Coronary artery (tissue), 2 donors: ENCODE measurements at regions not wholly inside any gene's neighbourhood (a gene's known extent, or its start where the extent isn't known, plus 50 kb on each side); places are given as distances from the start of the nearest gene placed in this dataset.

Source experiments
- DNase-seq: peaks from one replicate; pipeline ENCODE4 v3.0.0-alpha.2; 2017; ENCODE audit warnings: low spot score
- H3K27ac ChIP-seq, 2 donors: fragments of 200-600 bp; sonication (generic); one replicate each; pipeline ENCODE4 v1.5.1; 2016 to 2019
- H3K4me3 ChIP-seq: fragments of 200-600 bp; sonication (generic); 2 replicates; pipeline ENCODE4 v1.5.1; 2016; ENCODE audit warnings: mild to moderate bottlenecking, moderate library complexity
- CTCF ChIP-seq: fragments of 200-600 bp; sonication (generic); IDR thresholded peaks from one replicate; pipeline ENCODE4 v1.5.1; 2019; ENCODE audit warnings: antibody characterized with exemption

GRCh38 chr6:153251326-153251725, 120.2 kb upstream of the RGS17 start:
- Histone ChIP-seq H3K27ac (no peak overlapping the region), H3K4me3 (no peak overlapping the region)
- TF ChIP-seq CTCF, result no peak
- DNase-seq, result no peak

GRCh38 chr6:153237670-153238069, 106.6 kb upstream of the RGS17 start:
- Histone ChIP-seq H3K4me3 (no peak overlapping the region), H3K27ac (no peak overlapping the region)
- no peak for DNase-seq
- TF ChIP-seq CTCF, result no peak

- peak; percentile 69 for TF ChIP-seq CTCF
- no peak overlapping the region for H3K27ac ChIP-seq
- no peak for DNase-seq
- no peak overlapping the region for H3K4me3 ChIP-seq
Measured at GRCh38 chr6:153231048-153231646, 100.1 kb upstream of the RGS17 start.

GRCh38 chr6:153218184-153218792, 87.2 kb upstream of the RGS17 start:
- no peak for TF ChIP-seq CTCF
- DNase-seq, result no peak
- H3K27ac ChIP-seq, result no peak overlapping the region
- H3K4me3 ChIP-seq, result no peak overlapping the region

GRCh38 chr6:153216789-153217188, 85.7 kb upstream of the RGS17 start:
- no peak overlapping the region for H3K4me3 ChIP-seq
- no peak overlapping the region for H3K27ac ChIP-seq
- no peak for TF ChIP-seq CTCF
- no peak for DNase-seq

GRCh38 chr6:153215242-153215641, 84.2 kb upstream of the RGS17 start:
- Histone ChIP-seq H3K4me3 (no peak overlapping the region), H3K27ac (no peak overlapping the region)
- DNase-seq, result no peak
- TF ChIP-seq CTCF, result no peak

GRCh38 chr6:153214436-153214835, 83.4 kb upstream of the RGS17 start:
- no peak for TF ChIP-seq CTCF
- DNase-seq, result no peak
- Histone ChIP-seq H3K4me3 (no peak overlapping the region), H3K27ac (no peak overlapping the region)
